ENCODE measurements at regions not wholly inside any gene's neighbourhood (a gene's known extent, or its start where the extent isn't known, plus 50 kb on each side); places are given as distances from the start of the nearest gene placed in this dataset.

- H3K36me3 ChIP-seq (ENCODE audit: low read depth): no peaks in the 10 kb centered on the region
- DNase-seq: no peak
- no peaks in the 10 kb centered on the region for H3K9me2 ChIP-seq (ENCODE audit: insufficient read depth)
- no peaks in the 10 kb centered on the region for H4K20me1 ChIP-seq (ENCODE audit: insufficient read depth)
- H2AFZ ChIP-seq: no peak overlapping the region
- H3K4me2 ChIP-seq (ENCODE audit: unreplicated experiment): no peak overlapping the region
- no peak overlapping the region for H3K9ac ChIP-seq
- H3K79me2 ChIP-seq (ENCODE audit: insufficient read depth): no peaks in the 10 kb centered on the region
- H3K9me3 ChIP-seq (ENCODE audit: low read depth): no peaks in the 10 kb centered on the region
- TF ChIP-seq EZH2phosphoT487 (IDR thresholded peaks at IDR 0.05; ENCODE audit: insufficient read depth, low read depth) (no peak), EZH2 (IDR thresholded peaks at IDR 0.05; ENCODE audit: insufficient read depth, poor library complexity, severe bottlenecking) (no peak)
- H3K27me3 ChIP-seq (replicated peaks; ENCODE audit: insufficient read depth): no peaks in the 10 kb centered on the region
- no peaks in the 10 kb centered on the region for H3F3A ChIP-seq (ENCODE audit: insufficient read depth)
- no peaks in the 10 kb centered on the region for H3K4me1 ChIP-seq (ENCODE audit: insufficient read depth)
- no peak overlapping the region for H3K27ac ChIP-seq
- H3K4me3 ChIP-seq: no peak overlapping the region
- in situ Hi-C loops (cut with MboI): no loop called here
- 29 to 34% methylated on average over 4 of the region's 4 CpGs for WGBS, 2 experiments (ENCODE audit: low coverage in 1 of 2, low lambda C conversion rate in 2 of 2, missing lambda C conversion rate in 2 of 2)
Observed at GRCh38 chr15:98312913-98313312, 335.4 kb upstream of the IGF1R start.

- no peak overlapping the region for H3K9ac ChIP-seq
- WGBS, 2 experiments (ENCODE audit: low coverage in 1 of 2, low lambda C conversion rate in 2 of 2, missing lambda C conversion rate in 2 of 2): 23 to 28% methylated on average over 3 of the region's 3 CpGs
- H3K4me1 ChIP-seq (ENCODE audit: insufficient read depth): no peaks in the 10 kb centered on the region
- DNase-seq: no peak
- TF ChIP-seq EZH2 (IDR thresholded peaks at IDR 0.05; ENCODE audit: insufficient read depth, poor library complexity, severe bottlenecking) (no peak), EZH2phosphoT487 (IDR thresholded peaks at IDR 0.05; ENCODE audit: insufficient read depth, low read depth) (no peak)
- H4K20me1 ChIP-seq (ENCODE audit: insufficient read depth): no peaks in the 10 kb centered on the region
- H3K9me3 ChIP-seq (ENCODE audit: low read depth): no peaks in the 10 kb centered on the region
- in situ Hi-C loops (cut with MboI): no loop called here
- no peak overlapping the region for H3K4me3 ChIP-seq
- H3F3A ChIP-seq (ENCODE audit: insufficient read depth): no peaks in the 10 kb centered on the region
- no peak overlapping the region for H3K27ac ChIP-seq
- H3K27me3 ChIP-seq (replicated peaks; ENCODE audit: insufficient read depth): no peaks in the 10 kb centered on the region
- H3K79me2 ChIP-seq (ENCODE audit: insufficient read depth): no peaks in the 10 kb centered on the region
- H3K36me3 ChIP-seq (ENCODE audit: low read depth): no peaks in the 10 kb centered on the region
- H3K9me2 ChIP-seq (ENCODE audit: insufficient read depth): no peaks in the 10 kb centered on the region
- no peak overlapping the region for H3K4me2 ChIP-seq (ENCODE audit: unreplicated experiment)
- H2AFZ ChIP-seq: no peak overlapping the region
Observed at GRCh38 chr15:98315971-98316370, 332.4 kb upstream of the IGF1R start.

DNA sequence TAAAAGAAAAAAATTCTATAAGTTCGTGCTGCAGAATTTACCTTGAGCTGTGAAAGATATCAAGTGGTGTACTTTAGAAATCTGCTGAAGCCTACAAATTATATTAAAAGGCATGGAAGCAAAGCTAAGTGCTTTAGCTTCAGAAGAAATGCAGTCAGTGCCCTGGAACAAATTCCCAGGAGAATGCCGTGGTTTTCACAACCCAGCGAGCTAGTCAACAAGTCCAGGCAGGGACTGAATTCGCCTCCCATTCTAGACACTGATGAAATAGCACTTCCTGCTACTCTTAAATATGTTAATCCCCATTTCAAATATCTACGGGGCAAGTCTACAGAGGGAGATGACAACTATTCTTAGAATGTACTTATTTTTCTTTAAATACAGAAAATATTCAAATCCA lies 326.4 kb upstream of the IGF1R start:
- WGBS, 2 experiments (ENCODE audit: low coverage in 1 of 2, low lambda C conversion rate in 2 of 2, missing lambda C conversion rate in 2 of 2): 18 to 28% methylated on average over 5 of the region's 5 CpGs
- Histone ChIP-seq H3K27me3 (replicated peaks; ENCODE audit: insufficient read depth) (no peaks in the 10 kb centered on the region), H3K36me3 (ENCODE audit: low read depth) (no peaks in the 10 kb centered on the region), H3K27ac (no peak overlapping the region), H3K9me2 (ENCODE audit: insufficient read depth) (no peaks in the 10 kb centered on the region), H3F3A (ENCODE audit: insufficient read depth) (no peaks in the 10 kb centered on the region), H3K9me3 (ENCODE audit: low read depth) (no peaks in the 10 kb centered on the region), H3K4me1 (ENCODE audit: insufficient read depth) (no peaks in the 10 kb centered on the region), H4K20me1 (ENCODE audit: insufficient read depth) (no peaks in the 10 kb centered on the region), H3K4me2 (ENCODE audit: unreplicated experiment) (no peak overlapping the region), H3K79me2 (ENCODE audit: insufficient read depth) (no peaks in the 10 kb centered on the region), H3K9ac (no peak overlapping the region), H2AFZ (no peak overlapping the region), H3K4me3 (no peak overlapping the region)
- in situ Hi-C loops (cut with MboI): no loop called here
- TF ChIP-seq EZH2phosphoT487 (IDR thresholded peaks at IDR 0.05; ENCODE audit: insufficient read depth, low read depth) (no peak), EZH2 (IDR thresholded peaks at IDR 0.05; ENCODE audit: insufficient read depth, poor library complexity, severe bottlenecking) (no peak)
- DNase-seq: no peak

GRCh38 chr15:98322581-98322980 lies 325.8 kb upstream of the IGF1R start:
- Histone ChIP-seq H2AFZ (no peak overlapping the region), H3K9me3 (ENCODE audit: low read depth) (no peaks in the 10 kb centered on the region), H3K36me3 (ENCODE audit: low read depth) (no peaks in the 10 kb centered on the region), H3F3A (ENCODE audit: insufficient read depth) (no peaks in the 10 kb centered on the region), H3K9ac (no peak overlapping the region), H3K4me3 (no peak overlapping the region), H3K9me2 (ENCODE audit: insufficient read depth) (no peaks in the 10 kb centered on the region), H3K79me2 (ENCODE audit: insufficient read depth) (no peaks in the 10 kb centered on the region), H3K4me1 (ENCODE audit: insufficient read depth) (no peaks in the 10 kb centered on the region), H4K20me1 (ENCODE audit: insufficient read depth) (no peaks in the 10 kb centered on the region), H3K27me3 (replicated peaks; ENCODE audit: insufficient read depth) (no peaks in the 10 kb centered on the region), H3K4me2 (ENCODE audit: unreplicated experiment) (no peak overlapping the region), H3K27ac (no peak overlapping the region)
- no peak for DNase-seq
- in situ Hi-C loops (cut with MboI): no loop called here
- 56 to 60% methylated on average over 4 of the region's 4 CpGs for WGBS, 2 experiments (ENCODE audit: low coverage in 1 of 2, low lambda C conversion rate in 2 of 2, missing lambda C conversion rate in 2 of 2)
- TF ChIP-seq EZH2phosphoT487 (IDR thresholded peaks at IDR 0.05; ENCODE audit: insufficient read depth, low read depth) (no peak), EZH2 (IDR thresholded peaks at IDR 0.05; ENCODE audit: insufficient read depth, poor library complexity, severe bottlenecking) (no peak)

DNA sequence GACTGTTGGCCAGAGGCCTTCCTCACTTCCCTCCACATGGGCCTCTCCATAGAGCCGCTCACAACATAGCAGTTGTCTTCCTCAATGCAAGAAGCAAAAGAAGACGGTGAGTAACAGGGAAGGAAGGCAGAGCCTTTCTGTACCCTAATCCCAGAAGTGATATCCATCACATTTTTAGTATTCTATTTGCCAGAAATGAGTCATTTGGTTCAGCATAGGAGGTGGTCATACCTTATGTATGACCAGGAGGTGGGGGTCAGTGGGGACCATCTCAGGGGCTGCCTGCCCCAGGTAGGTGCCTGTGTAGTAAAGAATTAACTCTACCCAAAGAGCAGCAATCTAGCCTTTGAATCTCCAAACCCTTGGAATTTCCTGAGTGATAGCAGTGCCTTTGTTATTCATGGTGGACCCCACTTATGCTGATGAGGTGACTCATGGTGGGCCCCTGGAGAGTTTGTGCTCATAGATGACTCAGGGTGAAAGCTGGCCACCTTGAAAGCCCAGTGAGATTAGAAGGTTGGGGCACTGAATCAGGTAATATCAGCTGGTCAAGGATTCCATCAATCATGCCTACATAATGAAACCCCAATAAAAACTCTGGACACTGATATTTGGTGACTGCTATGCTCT lies 323.9 kb upstream of the IGF1R start:
- Histone ChIP-seq H3K27me3 (replicated peaks; ENCODE audit: insufficient read depth) (no peaks in the 10 kb centered on the region), H3K4me2 (ENCODE audit: unreplicated experiment) (no peak overlapping the region), H2AFZ (no peak overlapping the region), H3K4me3 (no peak overlapping the region), H4K20me1 (ENCODE audit: insufficient read depth) (no peaks in the 10 kb centered on the region), H3K79me2 (ENCODE audit: insufficient read depth) (no peaks in the 10 kb centered on the region), H3F3A (ENCODE audit: insufficient read depth) (no peaks in the 10 kb centered on the region), H3K4me1 (ENCODE audit: insufficient read depth) (no peaks in the 10 kb centered on the region), H3K9me3 (ENCODE audit: low read depth) (no peaks in the 10 kb centered on the region), H3K36me3 (ENCODE audit: low read depth) (no peaks in the 10 kb centered on the region), H3K9ac (no peak overlapping the region), H3K9me2 (ENCODE audit: insufficient read depth) (no peaks in the 10 kb centered on the region), H3K27ac (no peak overlapping the region)
- in situ Hi-C loops (cut with MboI): no loop called here
- WGBS, 2 experiments (ENCODE audit: low coverage in 1 of 2, low lambda C conversion rate in 2 of 2, missing lambda C conversion rate in 2 of 2): 18% methylated on average over 2 of the region's 2 CpGs
- TF ChIP-seq EZH2phosphoT487 (IDR thresholded peaks at IDR 0.05; ENCODE audit: insufficient read depth, low read depth) (no peak), EZH2 (IDR thresholded peaks at IDR 0.05; ENCODE audit: insufficient read depth, poor library complexity, severe bottlenecking) (no peak)
- no peak for DNase-seq
